ENCODE measurements at regions not wholly inside any gene's neighbourhood (a gene's known extent, or its start where the extent isn't known, plus 50 kb on each side); places are given as distances from the start of the nearest gene placed in this dataset.

GRCh38 chr15:70158309-70159000, 60.7 kb upstream of the TLE3 start:
- DNase-seq (ENCODE audit: low read depth): no peak

GRCh38 chr15:70156671-70157271, 59.1 kb upstream of the TLE3 start:
- no peak for DNase-seq (ENCODE audit: low read depth)

GRCh38 chr15:70154718-70155347, 57.1 kb upstream of the TLE3 start:
- no peak for DNase-seq (ENCODE audit: low read depth)

GRCh38 chr15:70153921-70154717, 56.4 kb upstream of the TLE3 start:
- DNase-seq (ENCODE audit: low read depth): no peak

GRCh38 chr15:70152070-70152480, 54.4 kb upstream of the TLE3 start:
- DNase-seq (ENCODE audit: low read depth): no peak

GRCh38 chr15:70151462-70151861, 53.7 kb upstream of the TLE3 start:
- DNase-seq (ENCODE audit: low read depth): no peak

- DNase-seq (ENCODE audit: low read depth): no peak
Measured at GRCh38 chr15:70151003-70151402, 53.3 kb upstream of the TLE3 start.

- DNase-seq (ENCODE audit: low read depth): no peak
Measured at GRCh38 chr15:70150405-70150747, 52.7 kb upstream of the TLE3 start.

- DNase-seq (ENCODE audit: low read depth): no peak
Measured at GRCh38 chr15:70149667-70150404, 52.1 kb upstream of the TLE3 start.

GRCh38 chr15:70147778-70148177, 50.1 kb upstream of the TLE3 start:
- DNase-seq (ENCODE audit: low read depth): no peak

Data from activated T-cell treated with anti-CD3 and anti-CD28 coated beads for 48 hours (primary cell).